Suppressor macrophage treated with lipopolysaccharide for 1 hour (primary cell): ENCODE measurements at regions not wholly inside any gene's neighbourhood (a gene's known extent, or its start where the extent isn't known, plus 50 kb on each side); places are given as distances from the start of the nearest gene placed in this dataset.

Experiments used
- DNase-seq, 3 donors: peaks; one replicate each; pipeline ENCODE4 v3.0.0-alpha.2; 2020 to 2022

DNA sequence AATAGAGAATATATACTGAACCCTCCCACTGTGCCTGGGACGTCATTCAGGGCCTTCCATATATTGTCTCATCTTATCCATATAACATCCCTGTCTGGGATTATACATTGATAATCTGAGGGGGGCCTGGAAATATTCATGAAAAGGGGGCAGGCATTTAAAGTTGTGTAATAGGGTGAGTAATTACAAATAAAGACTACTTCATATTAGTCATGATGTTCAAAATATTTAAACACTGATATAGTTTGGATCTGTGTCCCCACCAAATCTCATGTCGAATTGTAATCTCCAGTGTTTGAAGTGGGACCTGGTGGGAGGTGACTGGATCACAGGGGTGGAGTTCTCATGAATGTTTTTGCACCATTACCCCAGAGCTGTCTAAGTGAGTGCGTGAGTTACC, 97.8 kb downstream of the AQP9 start:
- no peak for DNase-seq

DNA sequence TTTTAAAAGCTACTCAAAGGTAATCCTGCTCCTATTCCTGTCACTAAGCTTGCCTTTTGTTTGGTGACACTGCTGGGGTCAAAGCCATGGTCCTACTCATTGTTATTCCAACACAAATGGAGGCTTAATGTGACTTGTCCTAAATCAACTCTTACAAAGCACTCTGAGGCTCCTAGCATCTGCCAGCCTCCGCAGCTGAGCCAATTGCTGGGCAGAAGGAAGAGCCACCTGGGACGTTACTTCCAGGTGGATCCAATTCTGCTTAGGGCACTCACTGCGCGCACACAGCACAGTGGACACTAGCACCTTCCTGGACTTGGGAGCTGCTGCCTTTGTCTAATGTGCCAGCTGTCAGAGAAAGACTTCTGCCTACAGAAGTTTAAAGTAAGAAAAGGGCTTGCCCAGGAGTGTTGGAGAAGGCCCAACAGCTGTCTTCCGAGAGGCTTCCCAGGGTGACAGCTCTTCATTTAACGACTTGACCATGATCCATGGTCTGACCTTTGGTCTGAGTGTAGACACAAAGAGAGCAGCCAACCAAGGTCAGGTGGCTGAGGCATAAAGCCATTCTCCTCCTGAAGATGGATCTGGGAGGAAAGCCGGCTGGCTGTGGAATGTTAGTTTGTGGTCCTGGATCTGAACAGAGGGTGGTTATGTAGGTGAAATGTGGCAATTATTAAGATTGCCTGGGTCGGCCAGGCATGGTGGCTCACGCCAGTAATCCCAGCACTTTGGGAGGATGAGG, 102.2 kb downstream of the AQP9 start:
- no peak for DNase-seq

DNA sequence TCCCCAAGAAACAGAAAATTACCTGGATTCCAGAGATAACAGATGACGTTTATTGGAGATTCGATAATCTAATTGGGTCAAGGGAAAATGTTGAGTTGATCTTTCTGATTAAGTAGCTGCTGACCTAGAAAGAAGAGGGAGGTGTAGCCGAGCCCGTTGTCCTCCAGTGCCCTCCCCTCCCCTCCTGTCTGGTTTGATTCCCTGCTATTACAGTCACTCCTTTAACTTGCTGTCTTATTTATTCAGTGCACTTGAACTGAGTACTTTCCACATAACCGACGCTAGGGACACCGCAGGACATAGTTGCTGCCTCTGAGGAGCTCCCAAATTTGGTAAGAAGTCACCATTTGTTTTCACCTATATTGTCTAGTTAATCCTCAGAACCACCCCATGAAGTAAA, 103.7 kb downstream of the AQP9 start:
- DNase-seq: no peak

- DNase-seq: no peak
Measured at GRCh38 chr15:58243070-58243469, 104.9 kb downstream of the AQP9 start.

DNA sequence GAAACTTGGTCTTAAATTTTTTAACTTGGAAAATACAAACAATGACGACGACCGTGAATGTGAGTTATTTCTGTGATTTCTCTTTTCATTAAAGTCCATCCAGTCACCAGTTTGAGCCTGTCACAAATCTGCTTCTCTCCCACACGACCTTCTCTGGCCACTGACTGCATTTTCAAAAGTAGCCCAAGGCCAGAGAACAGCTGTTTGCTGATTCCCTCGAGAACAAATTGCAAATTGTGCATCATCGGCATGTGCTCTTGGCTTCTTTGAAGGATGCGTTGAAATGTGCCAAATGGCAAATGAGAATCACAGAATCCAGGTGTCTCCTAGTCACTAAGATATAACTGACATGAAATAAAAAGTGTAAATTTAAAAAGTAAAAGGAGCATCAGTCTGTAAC, 106.4 kb downstream of the AQP9 start:
- DNase-seq: no peak

GRCh38 chr15:58246041-58246440, 107.9 kb downstream of the AQP9 start:
- DNase-seq: no peak

DNA sequence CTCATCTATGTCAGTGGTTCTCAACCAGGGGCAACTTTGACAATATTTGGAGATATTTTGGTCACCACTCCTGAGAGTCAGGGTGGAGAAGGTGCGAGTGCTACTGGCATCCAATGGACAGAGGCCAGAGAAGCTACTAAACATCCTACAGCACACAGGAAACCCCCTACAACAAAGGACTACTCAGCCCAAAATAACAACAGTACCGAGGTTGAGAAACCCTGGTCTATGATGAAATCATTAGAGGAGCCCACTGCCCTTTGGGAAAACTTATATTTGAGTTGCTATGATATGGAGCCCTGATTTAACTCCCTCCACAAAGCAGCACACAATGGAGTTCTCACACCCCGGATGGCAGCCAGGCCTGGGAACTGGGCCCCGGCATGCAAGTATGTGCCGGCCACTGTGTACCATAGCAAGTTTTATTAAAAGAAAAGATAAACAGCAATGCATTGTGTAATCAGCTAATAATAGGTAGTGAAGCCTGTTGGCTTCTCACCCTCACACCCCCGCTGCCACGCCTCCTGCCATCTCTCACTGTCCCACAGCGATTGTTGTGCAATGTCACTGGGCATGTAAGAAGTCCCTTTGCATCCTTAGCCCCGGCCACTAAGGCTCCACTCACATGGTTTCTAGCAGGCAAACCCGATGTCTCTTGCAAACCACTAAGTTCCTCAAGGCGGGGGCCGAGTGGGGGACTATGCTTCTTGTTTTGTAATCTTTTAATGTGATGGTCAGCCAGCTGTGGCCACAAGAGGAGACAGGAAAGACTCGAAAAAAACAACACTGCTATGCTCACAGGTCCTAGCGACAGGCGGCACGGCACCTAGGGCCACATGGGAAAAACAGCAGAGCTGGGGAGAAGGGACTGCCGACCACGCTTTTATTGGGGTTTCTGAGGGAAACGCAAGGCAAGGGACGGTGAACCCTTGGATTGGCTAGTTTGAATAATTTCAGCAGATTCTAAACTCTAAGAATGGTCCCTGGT, 110.0 kb downstream of the AQP9 start:
- peak; percentile 96 to 97 (median 96) for DNase-seq

DNA sequence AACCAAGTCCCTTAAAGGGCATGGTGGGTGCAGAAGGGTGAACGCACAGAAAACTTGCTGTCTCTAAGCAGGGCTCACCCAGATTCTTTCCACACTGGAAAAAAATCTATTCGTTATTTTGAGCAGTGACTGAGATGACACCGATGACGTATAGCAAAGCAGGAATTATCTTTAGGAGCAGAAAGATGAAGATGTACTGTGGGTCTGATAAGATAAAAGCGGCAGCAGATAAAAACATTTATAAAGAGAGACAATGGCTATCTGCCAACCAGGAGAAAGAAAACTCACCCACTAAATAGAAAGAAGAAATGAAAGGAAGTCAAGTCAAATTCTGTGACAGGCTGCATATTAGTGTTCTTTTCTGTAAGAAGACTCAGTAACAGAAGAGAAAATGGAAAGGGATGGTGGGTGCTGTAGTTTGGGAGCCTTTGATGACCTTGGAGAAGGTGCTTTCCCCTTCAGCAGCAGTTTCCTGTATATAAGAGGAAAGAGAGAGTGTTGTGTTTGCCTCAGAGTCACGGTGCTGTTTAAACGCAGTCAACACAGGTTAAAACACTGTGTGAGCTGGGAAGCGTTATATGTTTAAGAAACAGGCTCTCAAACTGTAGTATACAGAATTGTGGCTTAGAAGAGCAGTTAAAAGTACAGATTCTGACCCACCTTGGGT, 111.6 kb downstream of the AQP9 start:
- peak; percentile 36 to 44 (median 36) for DNase-seq

DNA sequence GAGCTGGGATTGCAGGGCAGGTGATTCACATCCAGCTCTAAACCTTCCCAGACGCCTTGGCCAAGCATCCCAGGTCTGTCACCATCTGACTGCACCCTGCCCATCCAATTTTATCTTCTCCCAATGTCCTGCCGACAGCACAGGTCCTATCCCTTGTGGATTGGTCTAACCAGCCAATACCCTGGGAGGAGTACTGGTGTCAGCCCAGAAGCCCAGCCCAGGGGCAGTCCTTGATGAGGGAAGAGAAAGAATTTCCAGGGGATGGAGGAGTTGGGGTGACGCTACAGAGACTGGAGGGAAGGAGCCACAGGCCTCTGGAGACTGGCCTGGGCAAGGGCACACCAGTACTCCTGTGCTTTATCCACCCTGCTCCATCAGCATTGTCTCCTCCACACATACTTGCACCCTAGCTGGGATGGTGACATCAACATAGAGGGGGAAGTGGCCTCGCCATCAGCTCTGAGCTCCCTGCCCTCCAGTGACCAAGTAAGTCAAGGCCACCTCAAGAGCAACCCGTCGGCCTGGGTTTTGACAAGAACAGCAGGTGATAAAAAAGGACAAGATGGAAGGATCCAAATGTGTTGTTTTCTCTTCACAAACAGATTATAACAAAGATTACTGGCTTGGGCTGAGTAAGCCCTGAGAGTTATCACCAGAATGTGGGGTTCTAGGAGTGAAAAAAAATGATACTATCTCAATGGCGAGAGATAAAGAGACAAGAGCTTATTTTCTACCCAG, 114.6 kb downstream of the AQP9 start:
- DNase-seq: no peak

DNA sequence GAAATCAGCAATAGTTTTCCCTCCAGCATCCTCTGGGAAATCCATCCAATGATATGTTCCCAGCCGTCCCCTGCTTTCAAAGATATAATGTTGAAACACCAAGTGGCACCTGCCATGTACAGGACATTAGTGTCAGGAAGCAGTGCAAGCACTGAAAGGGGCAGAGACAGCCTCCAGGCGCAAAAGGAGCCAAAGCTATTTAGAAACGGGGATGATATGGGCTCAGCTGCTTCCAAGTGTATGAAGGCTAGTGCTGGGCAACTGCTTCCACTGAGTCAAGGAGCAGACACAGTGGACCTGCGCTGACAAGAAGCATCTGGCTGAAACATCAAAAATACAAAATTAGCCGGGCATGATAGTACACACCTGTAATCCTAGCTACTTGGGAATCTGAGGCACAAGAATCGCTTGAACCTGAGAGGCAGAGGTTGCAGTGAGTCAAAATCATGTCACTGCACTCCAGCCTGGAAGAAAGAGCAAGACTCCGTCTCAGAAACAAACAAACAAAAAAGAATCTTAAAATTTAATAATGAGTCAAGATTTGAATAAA, 119.7 kb downstream of the AQP9 start:
- no peak for DNase-seq

DNA sequence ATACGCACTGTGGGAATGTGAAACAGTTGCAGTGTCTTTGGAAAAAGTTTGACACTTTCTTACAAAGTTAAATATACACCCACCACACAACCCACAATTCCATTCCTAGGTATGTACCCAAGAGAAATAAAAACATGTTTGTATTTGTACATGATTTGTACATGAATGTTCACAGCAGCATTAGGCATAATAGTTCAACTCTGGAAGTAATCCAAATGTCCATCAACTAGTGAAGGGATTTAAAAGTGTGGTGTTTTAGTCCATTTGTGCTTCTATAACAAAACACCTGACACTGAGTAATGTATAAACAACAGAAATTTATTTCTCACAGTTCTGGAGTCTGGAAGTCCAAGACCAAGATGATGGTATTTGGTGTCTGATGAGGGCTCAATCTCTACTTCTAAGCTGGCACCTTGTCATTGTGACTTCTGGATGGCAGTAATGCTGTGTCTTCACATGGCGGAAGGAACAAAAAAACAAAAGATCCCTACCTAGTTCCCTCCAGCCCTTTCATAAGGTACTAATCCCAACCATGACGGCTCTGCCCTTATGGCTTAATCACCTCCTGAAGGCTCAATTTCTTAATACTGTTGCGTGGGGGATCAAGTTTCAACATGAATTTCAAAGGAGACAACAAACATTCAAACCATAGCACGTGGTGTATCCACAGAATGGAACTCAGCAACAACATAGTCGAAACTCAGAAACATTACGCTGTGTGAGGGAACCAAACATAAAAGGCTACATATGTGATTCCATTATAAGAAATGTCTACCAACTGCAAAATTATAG, 120.5 kb downstream of the AQP9 start:
- DNase-seq: no peak

- DNase-seq: no peak
Measured at GRCh38 chr15:58260205-58260724, 122.1 kb downstream of the AQP9 start.

- DNase-seq: peak in 2 of 3 donors; percentile 4 to 24
Measured at GRCh38 chr15:58260725-58261267, 122.6 kb downstream of the AQP9 start.

DNA sequence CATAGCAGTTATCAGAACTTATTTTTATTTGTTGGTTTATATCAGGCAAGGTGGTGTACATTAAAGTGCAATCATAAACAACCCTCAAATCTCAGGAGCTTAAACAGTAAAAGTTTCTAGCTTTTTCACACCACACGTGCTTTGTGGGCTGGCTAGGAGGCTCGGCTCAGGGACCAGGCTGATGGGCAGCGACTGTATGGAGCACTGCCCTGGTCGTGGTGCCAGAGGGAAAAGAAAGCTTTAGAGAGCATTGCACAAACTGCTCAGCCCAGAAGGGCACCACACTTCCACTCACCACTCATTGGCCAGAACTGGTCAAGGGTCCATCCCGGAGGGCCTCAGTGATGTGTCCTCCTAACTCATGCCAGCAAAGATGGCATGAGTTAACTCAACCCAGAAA, 123.2 kb downstream of the AQP9 start:
- no peak for DNase-seq

- no peak for DNase-seq
Measured at GRCh38 chr15:58264053-58264971, 126.1 kb downstream of the AQP9 start.

DNA sequence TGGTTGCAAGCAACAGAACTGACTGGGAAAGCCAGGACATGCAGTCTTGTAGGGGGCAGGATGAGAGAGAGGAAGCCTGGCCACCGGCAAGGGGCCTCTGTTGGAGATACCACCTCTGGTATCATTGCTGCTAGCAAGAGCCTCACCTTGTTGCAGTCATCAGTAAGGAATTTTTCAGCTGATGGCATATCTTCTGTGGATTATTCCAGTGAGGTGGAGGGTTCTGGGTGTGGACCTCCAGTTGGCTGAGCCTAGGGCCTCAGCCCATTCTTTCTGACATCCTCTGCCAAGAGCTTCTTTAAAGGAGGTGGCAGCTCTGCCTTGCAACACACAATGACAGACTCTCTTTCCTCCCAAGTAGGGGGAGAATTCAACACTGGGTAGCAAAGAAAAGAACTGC, 128.9 kb downstream of the AQP9 start:
- DNase-seq: no peak

DNA sequence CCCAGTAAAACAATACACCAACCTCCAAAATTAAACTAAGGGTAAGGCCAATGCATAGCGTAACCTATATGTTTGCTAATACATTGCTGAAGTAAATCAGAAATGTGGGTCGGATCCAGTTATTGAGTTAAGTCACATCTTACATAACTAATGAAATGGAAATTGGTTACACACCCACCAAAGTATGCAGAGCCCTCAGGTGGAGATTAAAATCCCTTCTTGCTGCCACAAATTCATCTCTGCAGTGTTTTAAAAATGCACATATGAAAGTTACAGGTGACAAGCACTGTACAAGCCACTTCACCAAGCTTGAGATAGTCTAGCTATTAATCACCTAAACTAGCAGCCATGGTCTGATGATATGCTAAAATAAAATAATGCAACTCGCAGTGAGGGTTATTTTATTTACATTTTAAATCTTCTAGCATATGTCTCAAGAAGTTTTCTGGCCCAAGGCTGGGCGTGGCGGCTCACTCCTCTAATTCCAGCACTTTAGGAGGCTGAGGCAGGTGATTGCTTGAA, 130.6 kb downstream of the AQP9 start:
- DNase-seq: no peak

- peak; percentile 66 to 75 (median 73) for DNase-seq
Measured at GRCh38 chr15:58269455-58270414, 131.6 kb downstream of the AQP9 start.
